WI38 (cell line): ENCODE measurements at regions not wholly inside any gene's neighbourhood (a gene's known extent, or its start where the extent isn't known, plus 50 kb on each side); places are given as distances from the start of the nearest gene placed in this dataset.

Experiments
- H3K4me3 ChIP-seq: 2 replicates; pipeline ENCODE4 v1.5.1; 2011; ENCODE audit warnings: low read depth, mild to moderate bottlenecking, control low read depth, low read length
- TF ChIP-seq, protein P1 (sequence below): IDR thresholded peaks from 2 replicates; pipeline ENCODE4 v1.5.1; 2012; ENCODE audit warnings: low read depth, mild to moderate bottlenecking, control low read depth, low read length

DNA sequence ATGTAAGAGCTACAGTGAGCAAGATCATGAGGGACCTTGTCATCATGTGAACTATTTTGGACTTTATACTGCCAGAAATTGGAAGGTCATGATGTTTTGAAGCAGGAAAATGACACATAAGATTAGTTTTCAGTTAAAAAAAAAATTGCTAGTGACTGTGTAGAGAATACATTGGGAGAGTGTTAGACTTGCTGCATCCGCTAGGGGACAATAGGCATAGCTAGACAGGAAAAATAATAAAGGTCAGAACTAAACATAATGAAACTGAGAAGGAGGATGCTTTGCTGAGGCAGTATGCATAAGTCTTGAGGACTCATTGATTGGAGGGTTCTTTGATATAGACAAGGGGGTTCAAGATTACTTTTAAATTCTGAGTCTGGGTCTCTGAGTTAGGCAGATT, 275.8 kb upstream of the KCNH8 start:
- no peak overlapping the region for H3K4me3 ChIP-seq
- TF ChIP-seq, protein P1, sequence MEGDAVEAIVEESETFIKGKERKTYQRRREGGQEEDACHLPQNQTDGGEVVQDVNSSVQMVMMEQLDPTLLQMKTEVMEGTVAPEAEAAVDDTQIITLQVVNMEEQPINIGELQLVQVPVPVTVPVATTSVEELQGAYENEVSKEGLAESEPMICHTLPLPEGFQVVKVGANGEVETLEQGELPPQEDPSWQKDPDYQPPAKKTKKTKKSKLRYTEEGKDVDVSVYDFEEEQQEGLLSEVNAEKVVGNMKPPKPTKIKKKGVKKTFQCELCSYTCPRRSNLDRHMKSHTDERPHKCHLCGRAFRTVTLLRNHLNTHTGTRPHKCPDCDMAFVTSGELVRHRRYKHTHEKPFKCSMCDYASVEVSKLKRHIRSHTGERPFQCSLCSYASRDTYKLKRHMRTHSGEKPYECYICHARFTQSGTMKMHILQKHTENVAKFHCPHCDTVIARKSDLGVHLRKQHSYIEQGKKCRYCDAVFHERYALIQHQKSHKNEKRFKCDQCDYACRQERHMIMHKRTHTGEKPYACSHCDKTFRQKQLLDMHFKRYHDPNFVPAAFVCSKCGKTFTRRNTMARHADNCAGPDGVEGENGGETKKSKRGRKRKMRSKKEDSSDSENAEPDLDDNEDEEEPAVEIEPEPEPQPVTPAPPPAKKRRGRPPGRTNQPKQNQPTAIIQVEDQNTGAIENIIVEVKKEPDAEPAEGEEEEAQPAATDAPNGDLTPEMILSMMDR: no peak

DNA sequence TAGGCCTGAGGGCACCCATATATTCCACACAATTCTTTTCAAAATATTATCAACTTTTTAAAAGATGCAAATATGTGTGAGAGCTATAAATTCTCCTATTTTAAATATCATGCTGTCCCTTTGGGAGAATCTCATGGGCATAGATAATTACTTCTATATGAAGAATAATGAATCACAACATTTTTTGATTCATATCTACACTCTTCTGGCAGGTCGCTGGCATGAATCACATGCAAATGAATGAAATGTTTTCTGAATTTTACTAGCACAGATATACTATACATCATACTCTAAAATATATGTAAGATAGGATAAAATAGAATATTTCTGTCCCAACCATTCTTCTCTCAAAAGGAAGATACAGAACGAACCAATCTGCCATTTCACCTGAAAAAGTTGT, 277.7 kb upstream of the KCNH8 start:
- H3K4me3 ChIP-seq: no peak overlapping the region
- TF ChIP-seq, protein P1: no peak

DNA sequence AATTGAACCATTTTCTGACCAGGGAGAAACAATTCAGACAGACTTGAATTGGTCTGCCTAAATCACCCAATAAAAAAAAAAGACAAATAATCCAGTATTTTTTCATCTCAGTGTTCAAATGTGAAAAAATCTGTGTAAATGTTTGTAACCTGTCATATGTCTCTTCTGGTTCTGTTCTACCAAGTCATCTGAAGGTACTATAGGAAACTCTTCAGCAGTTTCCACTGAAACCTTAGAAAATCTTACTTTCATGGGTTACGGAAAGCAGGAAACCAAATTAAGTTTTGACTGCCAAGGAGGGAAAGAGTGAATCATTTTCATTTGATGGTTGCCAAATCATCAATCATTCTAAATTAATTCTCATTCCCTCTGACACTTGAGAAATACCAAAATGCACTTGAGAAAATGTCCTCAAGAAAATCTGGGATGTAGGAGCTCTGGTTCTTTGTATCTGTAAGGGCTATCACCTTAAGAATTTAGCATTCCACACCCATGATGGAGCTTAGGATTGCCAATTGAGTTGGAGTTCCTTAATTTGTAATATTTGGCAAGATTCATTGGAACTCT, 278.2 kb upstream of the KCNH8 start:
- no peak overlapping the region for H3K4me3 ChIP-seq
- TF ChIP-seq, protein P1: no peak

DNA sequence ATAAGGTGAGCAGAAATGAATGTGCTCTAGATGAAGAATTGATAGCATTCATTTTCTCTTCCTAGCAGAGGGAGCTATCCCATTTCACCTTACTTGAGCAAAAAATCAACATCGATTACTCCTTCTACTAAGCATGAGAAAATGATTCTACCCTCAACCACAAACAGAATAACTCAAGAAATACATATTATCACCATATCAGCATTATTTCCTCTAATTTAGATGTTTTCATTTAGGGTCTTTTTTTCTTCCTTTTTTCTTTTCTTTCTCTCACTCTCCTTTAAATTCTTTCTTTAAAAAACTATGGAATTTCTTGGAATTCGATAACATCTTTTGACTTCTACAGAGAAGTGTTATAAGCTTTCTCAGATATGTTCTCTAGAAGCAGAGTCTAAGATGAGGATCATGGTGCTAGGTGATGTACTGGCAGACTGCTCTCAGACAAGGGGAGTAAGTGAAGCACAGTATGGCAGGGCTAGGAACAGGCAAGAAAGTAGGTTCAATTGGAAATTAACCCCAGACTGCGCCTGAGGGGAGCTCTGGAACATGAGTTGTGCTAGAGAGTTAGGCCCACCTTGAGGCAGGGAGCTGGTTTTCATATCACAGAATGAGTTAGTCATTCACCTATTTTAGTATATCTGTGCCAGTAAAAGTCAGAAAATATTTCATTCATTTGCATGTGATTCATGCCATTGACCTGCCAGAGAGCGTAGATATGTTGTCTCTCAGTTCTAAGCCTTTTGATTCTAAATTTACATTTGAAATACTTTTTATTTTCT, 279.2 kb upstream of the KCNH8 start:
- H3K4me3 ChIP-seq: no peak overlapping the region
- TF ChIP-seq, protein P1: no peak

DNA sequence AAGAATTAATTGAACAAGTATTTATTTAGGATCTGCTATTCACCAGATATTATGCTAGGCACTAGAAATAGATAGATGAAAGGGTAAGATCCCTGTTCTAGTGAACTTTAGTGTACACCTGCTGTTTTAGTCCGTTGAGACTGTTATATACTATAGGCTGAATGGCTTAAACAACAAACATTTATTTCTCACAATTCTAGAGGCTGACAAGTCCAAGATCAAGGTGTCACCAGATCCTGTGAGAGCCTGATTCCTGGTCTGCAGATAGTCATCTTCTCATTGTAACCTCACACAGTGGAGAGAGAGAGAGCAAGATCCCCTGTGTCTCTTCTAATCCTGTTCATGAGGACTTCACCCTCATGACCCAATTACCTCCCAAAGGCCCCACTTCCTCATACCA, 281.4 kb upstream of the KCNH8 start:
- TF ChIP-seq, protein P1: no peak

DNA sequence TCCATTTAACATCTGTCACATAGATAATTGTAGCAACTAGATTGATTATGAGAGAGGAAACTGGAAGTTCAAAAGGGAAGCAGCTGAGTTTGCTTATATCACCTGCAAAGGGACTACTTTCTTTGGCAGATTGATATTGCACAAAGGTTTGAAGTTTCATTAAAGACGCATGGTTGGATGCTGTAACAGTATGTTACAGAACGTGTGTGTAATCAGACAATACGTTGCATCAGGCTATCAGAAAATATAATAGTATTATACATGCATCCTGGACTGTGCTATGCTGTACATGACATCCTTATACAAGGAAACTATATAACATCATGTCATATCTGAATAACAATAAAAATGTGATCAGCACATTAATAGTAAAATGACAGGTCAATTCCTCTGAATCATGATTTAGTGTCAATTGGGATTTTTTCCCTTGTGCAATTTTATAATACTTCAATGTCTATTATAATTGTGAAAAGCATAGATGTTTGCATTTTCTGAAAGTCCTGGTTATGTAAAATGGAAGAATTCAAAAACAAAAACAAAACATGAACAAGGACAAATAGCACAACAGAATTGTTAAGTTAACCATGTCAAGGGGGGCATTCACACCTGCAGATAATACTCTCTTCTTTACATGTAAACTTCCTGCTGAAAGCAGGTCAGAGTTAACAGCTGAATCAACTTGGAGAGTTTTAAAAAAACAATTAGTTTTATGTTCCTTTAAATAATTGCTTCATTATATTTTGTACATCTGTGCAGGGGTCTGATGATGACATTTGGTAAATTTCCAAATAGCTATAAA, 283.2 kb upstream of the KCNH8 start:
- TF ChIP-seq, protein P1: no peak
- H3K4me3 ChIP-seq: no peak overlapping the region

More for the DNA sequence above, 281.4 kb upstream of the KCNH8 start:
- no peak overlapping the region for H3K4me3 ChIP-seq

DNA sequence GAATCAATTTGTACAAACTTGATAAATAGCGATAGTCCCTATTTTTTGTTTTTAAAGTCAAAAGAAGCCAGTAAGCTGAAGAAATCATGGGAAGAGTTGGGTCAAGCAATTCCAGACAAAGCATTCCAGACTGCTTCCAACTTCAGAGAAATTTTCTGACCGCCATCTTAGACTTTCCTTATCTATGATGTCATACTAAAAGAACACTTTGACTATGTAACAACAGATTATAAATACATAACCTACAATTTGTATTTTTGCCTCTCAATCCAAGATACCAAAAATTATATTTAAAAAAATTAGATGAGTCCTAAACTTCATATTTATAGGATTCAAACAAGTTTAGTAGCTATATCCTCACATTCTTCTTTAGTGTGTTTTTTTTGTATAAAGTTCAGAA, 286.2 kb upstream of the KCNH8 start:
- TF ChIP-seq, protein P1: no peak
- H3K4me3 ChIP-seq: no peak overlapping the region
